H1 (cell line): ENCODE measurements at regions not wholly inside any gene's neighbourhood (a gene's known extent, or its start where the extent isn't known, plus 50 kb on each side); places are given as distances from the start of the nearest gene placed in this dataset.

ENCODE experiments used
- CTCF ChIA-PET: fragments of 300-600 bp; sonication (Branson Sonifier 250); formaldehyde crosslinking; loops from one replicate; lab custom pipeline; 2021; ENCODE audit not compliant: partially characterized antibody; lab: Charles Lee
- POLR2A ChIA-PET: fragments of 300-600 bp; sonication (Branson Sonifier 250); formaldehyde crosslinking; loops from one replicate; lab custom pipeline; 2021; ENCODE audit warnings: inconsistent platforms; ENCODE audit not compliant: partially characterized antibody; lab: Charles Lee
- DNase-seq, 2 experiments: peaks; one replicate each; pipeline versions ENCODE4 v3.0.0 to v3.0.0-alpha.2; 2010 to 2022; ENCODE audit warnings: low spot score in 2 of 2, low read depth in 1 of 2, mixed read lengths in 1 of 2
- FAIRE-seq: peaks from 2 replicates; lab custom pipeline; 2011; peaks lifted over from hg19 to GRCh38; lab: Jason Lieb, UNC
- H2AFZ ChIP-seq: 2 replicates; pipeline ENCODE4 v1.8.1; 2012; ENCODE audit warnings: low read length, inconsistent platforms
- H2AK5ac ChIP-seq: 2 replicates; pipeline ENCODE4 v1.6.1; 2013; ENCODE audit warnings: low read depth, low read length
- H2BK120ac ChIP-seq: replicated peaks from 2 replicates; pipeline ENCODE3; 2013; ENCODE audit warnings: low read depth, low read length, inconsistent platforms
- H2BK12ac ChIP-seq: 2 replicates; pipeline ENCODE4 v1.6.1; 2013; ENCODE audit warnings: low read depth, low read length
- H2BK15ac ChIP-seq: 2 replicates; pipeline ENCODE4 v1.6.1; 2013; ENCODE audit warnings: low read length
- H2BK20ac ChIP-seq: 2 replicates; pipeline ENCODE4 v1.6.1; 2013; ENCODE audit warnings: low read length
- H2BK5ac ChIP-seq: 2 replicates; pipeline ENCODE4 v1.6.1; 2013; ENCODE audit warnings: low read depth, low read length
- H3K14ac ChIP-seq: 2 replicates; pipeline ENCODE4 v1.6.1; 2013; ENCODE audit warnings: inconsistent platforms; ENCODE audit not compliant: insufficient read length
- H3K18ac ChIP-seq: 2 replicates; pipeline ENCODE4 v1.6.1; 2013; ENCODE audit warnings: low read length; ENCODE audit errors: extremely low read depth
- H3K23ac ChIP-seq: 2 replicates; pipeline ENCODE4 v1.6.1; 2013; ENCODE audit warnings: inconsistent platforms; ENCODE audit not compliant: insufficient read length
- H3K23me2 ChIP-seq: 2 replicates; pipeline ENCODE4 v1.6.1; 2013; ENCODE audit warnings: low read depth, low read length
- H3K27ac ChIP-seq: 2 replicates; pipeline ENCODE4 v1.6.1; 2011; ENCODE audit warnings: low read depth, low read length, inconsistent platforms
- H3K27me3 ChIP-seq, 4 experiments: replicated peaks in 1 of 4; 1 replicate in 1 of 4; 2 replicates in 3 of 4; pipeline versions ENCODE4 v1.6.1 to v1.8.1; 2011 to 2013; ENCODE audit warnings: low read length in 3 of 4, mild to moderate bottlenecking in 3 of 4, inconsistent platforms in 2 of 4, mixed read lengths in 2 of 4, moderate library complexity in 1 of 4; ENCODE audit not compliant: control insufficient read depth in 3 of 4, insufficient read depth in 3 of 4; ENCODE audit errors: extremely low read depth in 1 of 4
- H3K36me3 ChIP-seq, 4 experiments: 2 replicates each; pipeline versions ENCODE4 v1.6.1 to v1.8.1; 2011 to 2013; ENCODE audit warnings: mild to moderate bottlenecking in 4 of 4, low read length in 3 of 4, moderate library complexity in 2 of 4, control low read depth in 1 of 4, inconsistent platforms in 1 of 4; ENCODE audit not compliant: insufficient read depth in 4 of 4, control insufficient read depth in 2 of 4
- H3K4ac ChIP-seq: replicated peaks from 2 replicates; pipeline ENCODE3; 2013; ENCODE audit warnings: low read length, low read depth, mixed read lengths, inconsistent platforms; ENCODE audit not compliant: insufficient read length
- H3K4me1 ChIP-seq, 4 experiments: replicated peaks in 1 of 4; 1 replicate in 1 of 4; 2 replicates in 3 of 4; pipeline versions ENCODE4 v1.6.1 to v1.8.1; 2011 to 2013; ENCODE audit warnings: low read length in 3 of 4, inconsistent platforms in 2 of 4, mixed read lengths in 1 of 4; ENCODE audit not compliant: insufficient read depth in 4 of 4, control insufficient read depth in 3 of 4
- H3K4me2 ChIP-seq, 2 experiments: 2 replicates each; pipeline versions ENCODE4 v1.6.1 to v1.8.1; 2011 to 2013; ENCODE audit warnings: low read depth in 2 of 2, low read length in 2 of 2, control low read depth in 1 of 2, inconsistent platforms in 1 of 2, mild to moderate bottlenecking in 1 of 2; ENCODE audit not compliant: insufficient read depth in 1 of 2
- H3K4me3 ChIP-seq, 4 experiments: fragments of 200-600, 300-600 bp in 1 of 4; sonication (generic), shearing (Covaris generic), sonication (Bioruptor Twin) in 1 of 4; 2 replicates each; pipeline versions ENCODE4 v1.5.1 to v1.8.1; 2011 to 2016; ENCODE audit warnings: low read length in 4 of 4, low read depth in 3 of 4, control low read depth in 2 of 4, inconsistent platforms in 2 of 4, mild to moderate bottlenecking in 2 of 4, mixed read lengths in 1 of 4, moderate library complexity in 1 of 4; ENCODE audit not compliant: insufficient read depth in 2 of 4; ENCODE audit errors: extremely low read depth in 1 of 4
- H3K56ac ChIP-seq: replicated peaks from 2 replicates; pipeline ENCODE3; 2013; ENCODE audit warnings: low read depth, mild to moderate bottlenecking, mixed read lengths, low read length, inconsistent platforms; ENCODE audit not compliant: insufficient read length
- H3K79me1 ChIP-seq: 2 replicates; pipeline ENCODE4 v1.6.1; 2013; ENCODE audit warnings: low read depth, low read length, control low read depth
- H3K79me2 ChIP-seq, 2 experiments: 2 replicates each; pipeline versions ENCODE4 v1.6.1 to v1.8.1; 2012 to 2013; ENCODE audit warnings: low read length in 2 of 2, mild to moderate bottlenecking in 2 of 2, inconsistent platforms in 1 of 2; ENCODE audit not compliant: insufficient read depth in 2 of 2, control insufficient read depth in 1 of 2
- H3K9ac ChIP-seq, 4 experiments: replicated peaks in 1 of 4; 1 replicate in 1 of 4; 2 replicates in 3 of 4; pipeline versions ENCODE4 v1.6.1 to v1.8.1; 2011 to 2013; ENCODE audit warnings: low read depth in 3 of 4, low read length in 3 of 4, control low read depth in 2 of 4, mild to moderate bottlenecking in 2 of 4, moderate library complexity in 2 of 4, inconsistent platforms in 1 of 4; ENCODE audit errors: extremely low read depth in 1 of 4
- H3K9me3 ChIP-seq, 2 experiments: 2 replicates each; pipeline versions ENCODE4 v1.6.1 to v1.8.1; 2012 to 2013; ENCODE audit warnings: mild to moderate bottlenecking in 2 of 2, moderate library complexity in 2 of 2, control low read depth in 1 of 2, inconsistent platforms in 1 of 2, low read depth in 1 of 2, low read length in 1 of 2, mixed read lengths in 1 of 2; ENCODE audit not compliant: insufficient read depth in 2 of 2
- H4K20me1 ChIP-seq, 2 experiments: replicated peaks in 1 of 2; 2 replicates each; pipeline versions ENCODE3 to v1.8.1; 2011 to 2013; ENCODE audit warnings: inconsistent platforms in 2 of 2, low read length in 2 of 2, mild to moderate bottlenecking in 1 of 2; ENCODE audit not compliant: insufficient read depth in 2 of 2, control insufficient read depth in 1 of 2
- H4K5ac ChIP-seq: 2 replicates; pipeline ENCODE4 v1.6.1; 2013; ENCODE audit warnings: low read length, low read depth, mixed read lengths, inconsistent platforms; ENCODE audit not compliant: insufficient read length
- H4K8ac ChIP-seq: 2 replicates; pipeline ENCODE4 v1.8.0; 2013; ENCODE audit warnings: mild to moderate bottlenecking, moderate library complexity, low read length, inconsistent platforms; ENCODE audit not compliant: insufficient read depth; ENCODE audit errors: extremely low read depth
- H4K91ac ChIP-seq: replicated peaks from 2 replicates; pipeline ENCODE3; 2013; ENCODE audit warnings: low read length, mixed read lengths, inconsistent platforms; ENCODE audit not compliant: insufficient read length
- CEBPB ChIP-seq: IDR thresholded peaks from 2 replicates; pipeline ENCODE4 v1.6.1; 2012; ENCODE audit warnings: low read depth, low read length
- GABPA ChIP-seq: IDR thresholded peaks from 2 replicates; pipeline ENCODE4 v1.6.1; 2011; ENCODE audit warnings: mild to moderate bottlenecking, low read length, moderate library complexity, borderline replicate concordance; ENCODE audit not compliant: insufficient read depth
- GTF2F1 ChIP-seq: IDR thresholded peaks from 2 replicates; pipeline ENCODE4 v1.6.1; 2012; ENCODE audit warnings: low read depth, low read length, improper control_type of control experiment, borderline replicate concordance
- HDAC2 ChIP-seq, 2 experiments: fragments of 300-600 bp in 1 of 2; sonication (generic) in 1 of 2; IDR thresholded peaks; 2 replicates each; pipeline ENCODE4 v1.6.1; 2011 to 2012; ENCODE audit warnings: low read depth in 2 of 2, low read length in 2 of 2, mild to moderate bottlenecking in 2 of 2, moderate library complexity in 2 of 2, borderline replicate concordance in 1 of 2, inconsistent platforms in 1 of 2
- HDAC6 ChIP-seq: IDR thresholded peaks from one replicate; pipeline ENCODE4 v1.7.1; 2012; ENCODE audit warnings: low read depth, mild to moderate bottlenecking, inconsistent platforms, low read length, moderate library complexity
- NANOG ChIP-seq: IDR thresholded peaks from 2 replicates; pipeline ENCODE4 v1.6.1; 2011; ENCODE audit warnings: low read length, low read depth, mild to moderate bottlenecking, inconsistent platforms; ENCODE audit not compliant: insufficient read depth, poor library complexity, severe bottlenecking
- NRF1 ChIP-seq: IDR thresholded peaks from 2 replicates; pipeline ENCODE4 v1.6.1; 2011; ENCODE audit warnings: mild to moderate bottlenecking, low read depth, low read length, improper control_type of control experiment
- POLR2AphosphoS5 ChIP-seq: IDR thresholded peaks from 2 replicates; pipeline ENCODE4 v1.6.1; 2011; ENCODE audit warnings: low read depth, low read length
- POU5F1 ChIP-seq: IDR thresholded peaks from 2 replicates; pipeline ENCODE4 v1.6.1; 2011; ENCODE audit warnings: low read depth, mild to moderate bottlenecking, low read length, moderate library complexity
- RAD21 ChIP-seq, 2 experiments: IDR thresholded peaks in 1 of 2; conservative IDR thresholded peaks in 1 of 2; 2 replicates each; pipeline ENCODE4 v1.6.1; 2011; ENCODE audit warnings: low read depth in 2 of 2, low read length in 2 of 2, improper control_type of control experiment in 1 of 2, inconsistent platforms in 1 of 2, mild to moderate bottlenecking in 1 of 2, moderate library complexity in 1 of 2
- SIN3A ChIP-seq, 2 experiments: IDR thresholded peaks in 1 of 2; conservative IDR thresholded peaks in 1 of 2; 2 replicates each; pipeline ENCODE4 v1.6.1; 2011 to 2012; ENCODE audit warnings: low read length in 2 of 2, improper control_type of control experiment in 1 of 2, low read depth in 1 of 2, mild to moderate bottlenecking in 1 of 2
- SP4 ChIP-seq: IDR thresholded peaks from 2 replicates; pipeline ENCODE4 v1.6.1; 2012; ENCODE audit warnings: low read length, inconsistent platforms
- TAF1 ChIP-seq: IDR thresholded peaks from 2 replicates; pipeline ENCODE4 v1.6.1; 2011; ENCODE audit warnings: mild to moderate bottlenecking, low read depth, low read length
- WGBS, 2 experiments: shearing (Covaris generic) in 1 of 2; methylation state at CpG; one replicate each; pipeline versions ENCODE4 v1.1.6 to v1.1.7; 2013 to 2015; ENCODE audit warnings: low lambda C conversion rate in 2 of 2, mixed read lengths in 2 of 2, inconsistent platforms in 1 of 2, low coverage in 1 of 2, missing lambda C conversion rate in 1 of 2; ENCODE audit not compliant: insufficient replicate concordance in 2 of 2, insufficient coverage in 1 of 2, insufficient read length in 1 of 2; ENCODE audit errors: extremely low coverage in 1 of 2, missing lambda C conversion rate in 1 of 2; 5-methylcytosine and 5-hydroxymethylcytosine counted together

GRCh38 chr4:79259242-79259641, 66.6 kb downstream of the NAA11 start:
- no peaks in the 10 kb centered on the region for H3K79me2 ChIP-seq
- no peak overlapping the region for H3K4ac ChIP-seq
- no peak overlapping the region for H2BK5ac ChIP-seq
- POLR2A ChIA-PET = no interaction called here
- H3K4me1 ChIP-seq = no peaks in the 10 kb centered on the region
- WGBS, 2 experiments = 90% methylated on average over 2 of the region's 2 CpGs; no CpG with 5 or more reads in 1 of the 2 experiments
- CTCF ChIA-PET = interaction anchor here (0.8 kb wide), 1 partner anchor 19 kb away, joined by 5 read pairs; no protein-coding TSS in a partner anchor
- H4K20me1 ChIP-seq = no peaks in the 10 kb centered on the region
- H3K14ac ChIP-seq = no peak overlapping the region
- H2AK5ac ChIP-seq = no peak overlapping the region
- H3K18ac ChIP-seq = no peak overlapping the region
- no peak overlapping the region for H4K5ac ChIP-seq
- no peak overlapping the region for H3K9ac ChIP-seq
- no peak overlapping the region for H4K91ac ChIP-seq
- no peak overlapping the region for H2BK20ac ChIP-seq
- no peak overlapping the region for H4K8ac ChIP-seq
- H2BK12ac ChIP-seq = no peak overlapping the region
- H3K56ac ChIP-seq = no peak overlapping the region
- no peak overlapping the region for H2AFZ ChIP-seq
- H3K27me3 ChIP-seq = peaks cover 0 to 1% (median 0%) of the 10 kb centered on the region in 4 experiments; a peak in 1 of 7 replicates
- no peak overlapping the region for H3K4me2 ChIP-seq
- no peak overlapping the region for H3K4me3 ChIP-seq
- H3K23ac ChIP-seq = no peak overlapping the region
- H3K23me2 ChIP-seq = no peaks in the 10 kb centered on the region
- no peak for DNase-seq
- H3K9me3 ChIP-seq = peaks cover 13 to 14% of the 10 kb centered on the region in 2 experiments
- H3K36me3 ChIP-seq = no peaks in the 10 kb centered on the region
- no peaks in the 10 kb centered on the region for H3K79me1 ChIP-seq
- no peak overlapping the region for H2BK15ac ChIP-seq
- no peak overlapping the region for H3K27ac ChIP-seq
- no peak overlapping the region for H2BK120ac ChIP-seq
- no peak for FAIRE-seq
- TF ChIP-seq GABPA = no peak
- no peak for TF ChIP-seq POU5F1
- no peak for TF ChIP-seq SIN3A (conservative IDR thresholded peaks at IDR 0.05 in 1 of 2, IDR thresholded peaks at IDR 0.05 in 1 of 2; ENCODE audit: low read depth in 1 of 2, low read length in 2 of 2)
- TF ChIP-seq GTF2F1 = no peak
- TF ChIP-seq HDAC2 (IDR thresholded peaks at IDR 0.05; ENCODE audit: borderline replicate concordance in 1 of 2, low read depth in 2 of 2, low read length in 2 of 2) = no peak
- TF ChIP-seq POLR2AphosphoS5 = no peak
- TF ChIP-seq NANOG = no peak
- TF ChIP-seq HDAC6 = no peak
- TF ChIP-seq TAF1 = no peak
- TF ChIP-seq SP4 = no peak
- no peak for TF ChIP-seq RAD21 (IDR thresholded peaks at IDR 0.05 in 1 of 2, conservative IDR thresholded peaks at IDR 0.05 in 1 of 2; ENCODE audit: low read depth in 2 of 2, low read length in 2 of 2)
- no peak for TF ChIP-seq CEBPB
- TF ChIP-seq NRF1 = no peak
